ENCODE measurements at regions not wholly inside any gene's neighbourhood (a gene's known extent, or its start where the extent isn't known, plus 50 kb on each side); places are given as distances from the start of the nearest gene placed in this dataset.

DNA sequence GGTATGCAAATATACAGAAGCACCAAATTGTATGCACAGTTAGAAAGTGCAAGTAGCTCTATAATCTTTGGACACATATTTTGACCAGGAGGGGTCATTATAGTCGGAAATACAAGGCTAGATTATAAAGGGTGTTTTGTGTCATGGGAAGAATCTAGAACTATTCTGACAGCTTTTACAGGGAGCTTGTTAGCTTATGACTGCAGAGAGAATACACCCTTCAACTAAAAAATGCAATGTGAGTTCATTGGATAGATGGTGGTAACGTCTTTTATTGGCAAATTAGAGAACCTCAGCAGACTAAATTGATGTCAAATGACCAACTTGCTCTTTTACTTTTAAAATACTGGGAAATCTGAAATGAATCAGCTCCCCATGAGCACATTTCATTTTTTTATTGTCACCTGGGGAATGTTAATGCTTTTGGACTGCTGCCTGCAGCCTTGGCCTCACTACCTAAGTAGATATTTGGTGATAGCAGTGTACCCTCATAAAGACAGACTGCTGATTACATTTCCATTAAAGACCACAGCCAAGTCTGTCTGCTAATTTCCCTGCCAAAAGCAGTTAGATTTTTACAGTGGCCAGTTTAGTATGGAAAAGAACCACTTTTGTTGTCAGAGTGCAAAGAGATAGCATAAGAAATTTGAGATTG lies 515.9 kb upstream of the DPPA4 start:
- TF ChIP-seq, protein P1, sequence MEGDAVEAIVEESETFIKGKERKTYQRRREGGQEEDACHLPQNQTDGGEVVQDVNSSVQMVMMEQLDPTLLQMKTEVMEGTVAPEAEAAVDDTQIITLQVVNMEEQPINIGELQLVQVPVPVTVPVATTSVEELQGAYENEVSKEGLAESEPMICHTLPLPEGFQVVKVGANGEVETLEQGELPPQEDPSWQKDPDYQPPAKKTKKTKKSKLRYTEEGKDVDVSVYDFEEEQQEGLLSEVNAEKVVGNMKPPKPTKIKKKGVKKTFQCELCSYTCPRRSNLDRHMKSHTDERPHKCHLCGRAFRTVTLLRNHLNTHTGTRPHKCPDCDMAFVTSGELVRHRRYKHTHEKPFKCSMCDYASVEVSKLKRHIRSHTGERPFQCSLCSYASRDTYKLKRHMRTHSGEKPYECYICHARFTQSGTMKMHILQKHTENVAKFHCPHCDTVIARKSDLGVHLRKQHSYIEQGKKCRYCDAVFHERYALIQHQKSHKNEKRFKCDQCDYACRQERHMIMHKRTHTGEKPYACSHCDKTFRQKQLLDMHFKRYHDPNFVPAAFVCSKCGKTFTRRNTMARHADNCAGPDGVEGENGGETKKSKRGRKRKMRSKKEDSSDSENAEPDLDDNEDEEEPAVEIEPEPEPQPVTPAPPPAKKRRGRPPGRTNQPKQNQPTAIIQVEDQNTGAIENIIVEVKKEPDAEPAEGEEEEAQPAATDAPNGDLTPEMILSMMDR (conservative IDR thresholded peaks at IDR 0.05): 0 out of 2 replicates have a peak, but pooled peaks have one; percentile 3
- no peak for TF ChIP-seq ZFX (IDR thresholded peaks at IDR 0.05)
